H1 (cell line): ENCODE measurements at regions not wholly inside any gene's neighbourhood (a gene's known extent, or its start where the extent isn't known, plus 50 kb on each side); places are given as distances from the start of the nearest gene placed in this dataset.

Source experiments
- CTCF ChIA-PET: fragments of 300-600 bp; sonication (Branson Sonifier 250); formaldehyde crosslinking; loops from one replicate; lab custom pipeline; 2021; ENCODE audit not compliant: partially characterized antibody; lab: Charles Lee
- POLR2A ChIA-PET: fragments of 300-600 bp; sonication (Branson Sonifier 250); formaldehyde crosslinking; loops from one replicate; lab custom pipeline; 2021; ENCODE audit warnings: inconsistent platforms; ENCODE audit not compliant: partially characterized antibody; lab: Charles Lee
- DNase-seq, 2 experiments: peaks; one replicate each; pipeline versions ENCODE4 v3.0.0 to v3.0.0-alpha.2; 2010 to 2022; ENCODE audit warnings: low spot score in 2 of 2, low read depth in 1 of 2, mixed read lengths in 1 of 2
- FAIRE-seq: peaks from 2 replicates; lab custom pipeline; 2011; peaks lifted over from hg19 to GRCh38; lab: Jason Lieb, UNC
- H2AFZ ChIP-seq: 2 replicates; pipeline ENCODE4 v1.8.1; 2012; ENCODE audit warnings: low read length, inconsistent platforms
- H2AK5ac ChIP-seq: 2 replicates; pipeline ENCODE4 v1.6.1; 2013; ENCODE audit warnings: low read depth, low read length
- H2BK120ac ChIP-seq: replicated peaks from 2 replicates; pipeline ENCODE3; 2013; ENCODE audit warnings: low read depth, low read length, inconsistent platforms
- H2BK12ac ChIP-seq: 2 replicates; pipeline ENCODE4 v1.6.1; 2013; ENCODE audit warnings: low read depth, low read length
- H2BK15ac ChIP-seq: 2 replicates; pipeline ENCODE4 v1.6.1; 2013; ENCODE audit warnings: low read length
- H2BK20ac ChIP-seq: 2 replicates; pipeline ENCODE4 v1.6.1; 2013; ENCODE audit warnings: low read length
- H2BK5ac ChIP-seq: 2 replicates; pipeline ENCODE4 v1.6.1; 2013; ENCODE audit warnings: low read depth, low read length
- H3K14ac ChIP-seq: 2 replicates; pipeline ENCODE4 v1.6.1; 2013; ENCODE audit warnings: inconsistent platforms; ENCODE audit not compliant: insufficient read length
- H3K18ac ChIP-seq: 2 replicates; pipeline ENCODE4 v1.6.1; 2013; ENCODE audit warnings: low read length; ENCODE audit errors: extremely low read depth
- H3K23ac ChIP-seq: 2 replicates; pipeline ENCODE4 v1.6.1; 2013; ENCODE audit warnings: inconsistent platforms; ENCODE audit not compliant: insufficient read length
- H3K23me2 ChIP-seq: 2 replicates; pipeline ENCODE4 v1.6.1; 2013; ENCODE audit warnings: low read depth, low read length
- H3K27ac ChIP-seq: 2 replicates; pipeline ENCODE4 v1.6.1; 2011; ENCODE audit warnings: low read depth, low read length, inconsistent platforms
- H3K27me3 ChIP-seq, 4 experiments: replicated peaks in 1 of 4; 1 replicate in 1 of 4; 2 replicates in 3 of 4; pipeline versions ENCODE4 v1.6.1 to v1.8.1; 2011 to 2013; ENCODE audit warnings: low read length in 3 of 4, mild to moderate bottlenecking in 3 of 4, inconsistent platforms in 2 of 4, mixed read lengths in 2 of 4, moderate library complexity in 1 of 4; ENCODE audit not compliant: control insufficient read depth in 3 of 4, insufficient read depth in 3 of 4; ENCODE audit errors: extremely low read depth in 1 of 4
- H3K36me3 ChIP-seq, 4 experiments: 2 replicates each; pipeline versions ENCODE4 v1.6.1 to v1.8.1; 2011 to 2013; ENCODE audit warnings: mild to moderate bottlenecking in 4 of 4, low read length in 3 of 4, moderate library complexity in 2 of 4, control low read depth in 1 of 4, inconsistent platforms in 1 of 4; ENCODE audit not compliant: insufficient read depth in 4 of 4, control insufficient read depth in 2 of 4
- H3K4ac ChIP-seq: replicated peaks from 2 replicates; pipeline ENCODE3; 2013; ENCODE audit warnings: low read length, low read depth, mixed read lengths, inconsistent platforms; ENCODE audit not compliant: insufficient read length
- H3K4me1 ChIP-seq, 4 experiments: replicated peaks in 1 of 4; 1 replicate in 1 of 4; 2 replicates in 3 of 4; pipeline versions ENCODE4 v1.6.1 to v1.8.1; 2011 to 2013; ENCODE audit warnings: low read length in 3 of 4, inconsistent platforms in 2 of 4, mixed read lengths in 1 of 4; ENCODE audit not compliant: insufficient read depth in 4 of 4, control insufficient read depth in 3 of 4
- H3K4me2 ChIP-seq, 2 experiments: 2 replicates each; pipeline versions ENCODE4 v1.6.1 to v1.8.1; 2011 to 2013; ENCODE audit warnings: low read depth in 2 of 2, low read length in 2 of 2, control low read depth in 1 of 2, inconsistent platforms in 1 of 2, mild to moderate bottlenecking in 1 of 2; ENCODE audit not compliant: insufficient read depth in 1 of 2
- H3K4me3 ChIP-seq, 4 experiments: fragments of 200-600, 300-600 bp in 1 of 4; sonication (generic), shearing (Covaris generic), sonication (Bioruptor Twin) in 1 of 4; 2 replicates each; pipeline versions ENCODE4 v1.5.1 to v1.8.1; 2011 to 2016; ENCODE audit warnings: low read length in 4 of 4, low read depth in 3 of 4, control low read depth in 2 of 4, inconsistent platforms in 2 of 4, mild to moderate bottlenecking in 2 of 4, mixed read lengths in 1 of 4, moderate library complexity in 1 of 4; ENCODE audit not compliant: insufficient read depth in 2 of 4; ENCODE audit errors: extremely low read depth in 1 of 4
- H3K56ac ChIP-seq: replicated peaks from 2 replicates; pipeline ENCODE3; 2013; ENCODE audit warnings: low read depth, mild to moderate bottlenecking, mixed read lengths, low read length, inconsistent platforms; ENCODE audit not compliant: insufficient read length
- H3K79me1 ChIP-seq: 2 replicates; pipeline ENCODE4 v1.6.1; 2013; ENCODE audit warnings: low read depth, low read length, control low read depth
- H3K79me2 ChIP-seq, 2 experiments: 2 replicates each; pipeline versions ENCODE4 v1.6.1 to v1.8.1; 2012 to 2013; ENCODE audit warnings: low read length in 2 of 2, mild to moderate bottlenecking in 2 of 2, inconsistent platforms in 1 of 2; ENCODE audit not compliant: insufficient read depth in 2 of 2, control insufficient read depth in 1 of 2
- H3K9ac ChIP-seq, 4 experiments: replicated peaks in 1 of 4; 1 replicate in 1 of 4; 2 replicates in 3 of 4; pipeline versions ENCODE4 v1.6.1 to v1.8.1; 2011 to 2013; ENCODE audit warnings: low read depth in 3 of 4, low read length in 3 of 4, control low read depth in 2 of 4, mild to moderate bottlenecking in 2 of 4, moderate library complexity in 2 of 4, inconsistent platforms in 1 of 4; ENCODE audit errors: extremely low read depth in 1 of 4
- H3K9me3 ChIP-seq, 2 experiments: 2 replicates each; pipeline versions ENCODE4 v1.6.1 to v1.8.1; 2012 to 2013; ENCODE audit warnings: mild to moderate bottlenecking in 2 of 2, moderate library complexity in 2 of 2, control low read depth in 1 of 2, inconsistent platforms in 1 of 2, low read depth in 1 of 2, low read length in 1 of 2, mixed read lengths in 1 of 2; ENCODE audit not compliant: insufficient read depth in 2 of 2
- H4K20me1 ChIP-seq, 2 experiments: replicated peaks in 1 of 2; 2 replicates each; pipeline versions ENCODE3 to v1.8.1; 2011 to 2013; ENCODE audit warnings: inconsistent platforms in 2 of 2, low read length in 2 of 2, mild to moderate bottlenecking in 1 of 2; ENCODE audit not compliant: insufficient read depth in 2 of 2, control insufficient read depth in 1 of 2
- H4K5ac ChIP-seq: 2 replicates; pipeline ENCODE4 v1.6.1; 2013; ENCODE audit warnings: low read length, low read depth, mixed read lengths, inconsistent platforms; ENCODE audit not compliant: insufficient read length
- H4K8ac ChIP-seq: 2 replicates; pipeline ENCODE4 v1.8.0; 2013; ENCODE audit warnings: mild to moderate bottlenecking, moderate library complexity, low read length, inconsistent platforms; ENCODE audit not compliant: insufficient read depth; ENCODE audit errors: extremely low read depth
- H4K91ac ChIP-seq: replicated peaks from 2 replicates; pipeline ENCODE3; 2013; ENCODE audit warnings: low read length, mixed read lengths, inconsistent platforms; ENCODE audit not compliant: insufficient read length
- ASH2L ChIP-seq: fragments of 200-600, 300-600 bp; sonication (generic); IDR thresholded peaks from one replicate; pipeline ENCODE4 v1.7.1; 2017; ENCODE audit warnings: low read length
- CBX8 ChIP-seq: fragments of 300-800, 300-1000 bp; sonication (generic); IDR thresholded peaks from 2 replicates; pipeline ENCODE4 v1.7.1; 2016; ENCODE audit warnings: low read depth, low read length, borderline replicate concordance
- HDAC2 ChIP-seq, 2 experiments: fragments of 300-600 bp in 1 of 2; sonication (generic) in 1 of 2; IDR thresholded peaks; 2 replicates each; pipeline ENCODE4 v1.6.1; 2011 to 2012; ENCODE audit warnings: low read depth in 2 of 2, low read length in 2 of 2, mild to moderate bottlenecking in 2 of 2, moderate library complexity in 2 of 2, borderline replicate concordance in 1 of 2, inconsistent platforms in 1 of 2
- KDM4A ChIP-seq: IDR thresholded peaks from one replicate; pipeline ENCODE4 v1.7.1; 2012; ENCODE audit warnings: low read depth, mild to moderate bottlenecking, moderate library complexity, low read length, inconsistent platforms; ENCODE audit not compliant: severe bottlenecking
- RAD21 ChIP-seq, 2 experiments: IDR thresholded peaks in 1 of 2; conservative IDR thresholded peaks in 1 of 2; 2 replicates each; pipeline ENCODE4 v1.6.1; 2011; ENCODE audit warnings: low read depth in 2 of 2, low read length in 2 of 2, improper control_type of control experiment in 1 of 2, inconsistent platforms in 1 of 2, mild to moderate bottlenecking in 1 of 2, moderate library complexity in 1 of 2
- SP1 ChIP-seq: IDR thresholded peaks from 2 replicates; pipeline ENCODE4 v1.6.1; 2011; ENCODE audit warnings: low read depth, low read length
- TBP ChIP-seq: IDR thresholded peaks from 2 replicates; pipeline ENCODE4 v1.6.1; 2011; ENCODE audit warnings: low read depth, low read length, improper control_type of control experiment
- TCF12 ChIP-seq: IDR thresholded peaks from 2 replicates; pipeline ENCODE4 v1.6.1; 2011; ENCODE audit warnings: low read depth, mild to moderate bottlenecking, low read length
- ZNF274 ChIP-seq: IDR thresholded peaks from 2 replicates; pipeline ENCODE4 v1.7.0; 2012; ENCODE audit warnings: low read length, borderline replicate concordance; ENCODE audit errors: extremely low read depth
- WGBS, 2 experiments: shearing (Covaris generic) in 1 of 2; methylation state at CpG; one replicate each; pipeline versions ENCODE4 v1.1.6 to v1.1.7; 2013 to 2015; ENCODE audit warnings: low lambda C conversion rate in 2 of 2, mixed read lengths in 2 of 2, inconsistent platforms in 1 of 2, low coverage in 1 of 2, missing lambda C conversion rate in 1 of 2; ENCODE audit not compliant: insufficient replicate concordance in 2 of 2, insufficient coverage in 1 of 2, insufficient read length in 1 of 2; ENCODE audit errors: extremely low coverage in 1 of 2, missing lambda C conversion rate in 1 of 2; 5-methylcytosine and 5-hydroxymethylcytosine counted together

DNA sequence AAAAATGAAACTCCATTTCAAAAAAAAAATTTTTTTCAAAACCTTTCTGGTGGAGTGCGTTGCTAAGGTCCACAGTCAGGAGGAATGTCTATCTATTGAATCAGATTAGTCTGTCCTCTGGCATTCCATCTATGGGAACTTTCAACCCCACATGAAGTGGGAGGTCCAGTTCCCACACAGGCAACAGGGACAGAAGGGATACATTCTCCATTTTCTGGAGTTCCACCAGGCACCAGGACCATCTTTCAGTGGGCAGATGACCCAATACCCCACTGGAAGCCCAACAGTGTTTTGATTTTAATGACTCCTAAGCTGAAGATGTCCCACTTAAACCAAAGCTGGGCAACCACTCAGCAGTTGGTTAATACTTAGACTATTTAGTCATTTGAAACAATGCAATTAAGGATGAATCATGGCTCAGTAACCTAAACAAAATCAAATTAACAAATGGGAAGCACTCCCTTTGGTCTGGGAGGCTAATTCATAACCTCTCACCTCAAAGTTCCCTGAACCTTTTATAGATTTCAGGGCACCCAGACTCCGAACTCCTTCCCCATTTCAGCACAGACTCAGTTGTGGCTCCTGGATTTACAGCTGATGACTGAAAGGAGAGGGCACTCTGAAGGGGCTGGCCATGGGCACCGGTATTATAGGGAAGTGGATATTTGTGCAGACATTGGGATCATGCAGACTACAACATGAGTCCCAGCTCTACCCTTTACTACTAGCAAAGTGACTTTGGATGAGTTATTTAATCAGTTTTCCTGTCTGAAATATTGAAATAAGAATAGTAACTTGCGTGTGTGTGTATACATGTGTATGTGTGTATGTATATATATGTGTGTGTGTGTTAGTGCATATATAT, 264.3 kb upstream of the LRTM1 start:
- no peak overlapping the region for H2BK15ac ChIP-seq
- no peak overlapping the region for H2AFZ ChIP-seq
- ChIA-PET POLR2A (no interaction called here), CTCF (interaction anchor here (2.4 kb wide), 1 partner anchor 11 kb away, joined by 10 read pairs; no protein-coding TSS in a partner anchor)
- no peak overlapping the region for H3K14ac ChIP-seq
- no peaks in the 10 kb centered on the region for H3K23me2 ChIP-seq
- FAIRE-seq (no peak), DNase-seq (no peak)
- no peaks in the 10 kb centered on the region for H3K36me3 ChIP-seq
- no peak for TF ChIP-seq TBP
- TF ChIP-seq TCF12 = no peak
- no peak for TF ChIP-seq SP1
- no peak for TF ChIP-seq CBX8
- TF ChIP-seq ASH2L = no peak
- no peak for TF ChIP-seq KDM4A
- TF ChIP-seq RAD21 (IDR thresholded peaks at IDR 0.05 in 1 of 2, conservative IDR thresholded peaks at IDR 0.05 in 1 of 2; ENCODE audit: low read depth in 2 of 2, low read length in 2 of 2) = no peak
- TF ChIP-seq ZNF274 = no peak
- TF ChIP-seq HDAC2 (IDR thresholded peaks at IDR 0.05; ENCODE audit: borderline replicate concordance in 1 of 2, low read depth in 2 of 2, low read length in 2 of 2) = no peak
- H3K4me1 ChIP-seq = no peaks in the 10 kb centered on the region; a peak in 1 of 7 replicates
- no peaks in the 10 kb centered on the region for H3K79me2 ChIP-seq
- no peak overlapping the region for H4K91ac ChIP-seq
- H3K27me3 ChIP-seq = no peaks in the 10 kb centered on the region
- WGBS, 2 experiments = 90% methylated on average over 4 of the region's 4 CpGs; no CpG with 5 or more reads in 1 of the 2 experiments
- no peak overlapping the region for H2BK12ac ChIP-seq
- no peaks in the 10 kb centered on the region for H4K20me1 ChIP-seq
- H3K9me3 ChIP-seq = no peaks in the 10 kb centered on the region
- H4K8ac ChIP-seq = no peak overlapping the region
- no peaks in the 10 kb centered on the region for H3K79me1 ChIP-seq
- no peak overlapping the region for H3K18ac ChIP-seq
- no peak overlapping the region for H2BK120ac ChIP-seq
- no peak overlapping the region for H3K4me3 ChIP-seq
- H3K9ac ChIP-seq = no peak overlapping the region
- no peak overlapping the region for H3K4me2 ChIP-seq
- no peak overlapping the region for H3K23ac ChIP-seq
- H4K5ac ChIP-seq = no peak overlapping the region
- no peak overlapping the region for H3K4ac ChIP-seq
- H2AK5ac ChIP-seq = no peak overlapping the region
- H3K56ac ChIP-seq = no peak overlapping the region
- H3K27ac ChIP-seq = no peak overlapping the region
- H2BK20ac ChIP-seq = no peak overlapping the region
- no peak overlapping the region for H2BK5ac ChIP-seq
